H1 (cell line): ENCODE measurements at regions not wholly inside any gene's neighbourhood (a gene's known extent, or its start where the extent isn't known, plus 50 kb on each side); places are given as distances from the start of the nearest gene placed in this dataset.

Source experiments
- CTCF ChIP-seq, 3 experiments: IDR thresholded peaks; 1 replicate in 2 of 3; 2 replicates in 1 of 3; pipeline versions ENCODE4 v1.5.1 to v1.6.1; 2011; ENCODE audit warnings: low read length in 3 of 3, mild to moderate bottlenecking in 3 of 3, inconsistent platforms in 2 of 3, low read depth in 1 of 3, moderate library complexity in 1 of 3; ENCODE audit not compliant: insufficient read depth in 1 of 3; ENCODE audit errors: control extremely low read depth in 1 of 3
- FOSL1 ChIP-seq: IDR thresholded peaks from 2 replicates; pipeline ENCODE4 v1.6.1; 2011; ENCODE audit warnings: mild to moderate bottlenecking, low read depth, low read length, moderate library complexity; ENCODE audit not compliant: insufficient read depth
- RNF2 ChIP-seq: fragments of 200-900, 300-1000 bp; sonication (generic); IDR thresholded peaks from 2 replicates; pipeline ENCODE4 v1.7.1; 2016; ENCODE audit warnings: borderline replicate concordance, low read depth, mild to moderate bottlenecking, antibody characterized with exemption, low read length; ENCODE audit not compliant: poor library complexity, severe bottlenecking; ENCODE audit errors: missing control alignments

GRCh38 chr1:194731025-194731424 lies 1544.6 kb upstream of the B3GALT2 start:
- TF ChIP-seq CTCF (IDR thresholded peaks at IDR 0.05; ENCODE audit: control extremely low read depth in 1 of 3, insufficient read depth in 1 of 3, low read depth in 1 of 3, low read length in 3 of 3) (no peak), RNF2 (no peak), FOSL1 (no peak)
